ENCODE measurements at regions not wholly inside any gene's neighbourhood (a gene's known extent, or its start where the extent isn't known, plus 50 kb on each side); places are given as distances from the start of the nearest gene placed in this dataset.

DNA sequence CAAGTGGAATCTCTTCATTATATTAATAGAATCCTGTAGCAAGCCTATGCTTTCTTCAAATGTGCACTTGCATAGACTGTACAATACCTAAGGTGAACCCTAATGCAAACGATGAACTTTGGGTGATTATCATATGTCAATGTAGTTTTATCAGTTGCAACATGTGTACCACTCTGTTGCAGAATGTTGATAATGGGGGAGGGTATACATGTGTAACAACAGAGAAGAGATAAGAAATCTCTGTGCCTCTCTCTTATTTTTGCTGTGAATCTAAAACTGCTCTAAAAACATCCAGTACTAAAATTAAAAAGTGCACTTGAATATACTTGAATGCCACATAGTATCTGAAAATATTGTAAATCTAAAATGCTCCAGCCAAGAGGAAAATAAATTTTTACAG, 820.8 kb upstream of the MIR17HG start:
- TF ChIP-seq POLR2A (IDR thresholded peaks at IDR 0.05) (no peak), POLR2AphosphoS5 (IDR thresholded peaks at IDR 0.05) (no peak), EP300 (IDR thresholded peaks at IDR 0.05) (no peak)
- TF ChIP-seq, protein P1, sequence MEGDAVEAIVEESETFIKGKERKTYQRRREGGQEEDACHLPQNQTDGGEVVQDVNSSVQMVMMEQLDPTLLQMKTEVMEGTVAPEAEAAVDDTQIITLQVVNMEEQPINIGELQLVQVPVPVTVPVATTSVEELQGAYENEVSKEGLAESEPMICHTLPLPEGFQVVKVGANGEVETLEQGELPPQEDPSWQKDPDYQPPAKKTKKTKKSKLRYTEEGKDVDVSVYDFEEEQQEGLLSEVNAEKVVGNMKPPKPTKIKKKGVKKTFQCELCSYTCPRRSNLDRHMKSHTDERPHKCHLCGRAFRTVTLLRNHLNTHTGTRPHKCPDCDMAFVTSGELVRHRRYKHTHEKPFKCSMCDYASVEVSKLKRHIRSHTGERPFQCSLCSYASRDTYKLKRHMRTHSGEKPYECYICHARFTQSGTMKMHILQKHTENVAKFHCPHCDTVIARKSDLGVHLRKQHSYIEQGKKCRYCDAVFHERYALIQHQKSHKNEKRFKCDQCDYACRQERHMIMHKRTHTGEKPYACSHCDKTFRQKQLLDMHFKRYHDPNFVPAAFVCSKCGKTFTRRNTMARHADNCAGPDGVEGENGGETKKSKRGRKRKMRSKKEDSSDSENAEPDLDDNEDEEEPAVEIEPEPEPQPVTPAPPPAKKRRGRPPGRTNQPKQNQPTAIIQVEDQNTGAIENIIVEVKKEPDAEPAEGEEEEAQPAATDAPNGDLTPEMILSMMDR (IDR thresholded peaks at IDR 0.05): no peak

All from gastroesophageal sphincter (tissue), 3 donors.